Keratinocyte (primary cell): ENCODE measurements at regions not wholly inside any gene's neighbourhood (a gene's known extent, or its start where the extent isn't known, plus 50 kb on each side); places are given as distances from the start of the nearest gene placed in this dataset.

ENCODE experiments used
- DNase-seq: peaks from one replicate; pipeline ENCODE4 v3.0.0-alpha.2; 2011; ENCODE audit warnings: low read depth, missing footprints, low spot score
- FAIRE-seq: peaks from 2 replicates; lab custom pipeline; 2011; peaks lifted over from hg19 to GRCh38; lab: Jason Lieb, UNC
- H2AFZ ChIP-seq: 2 replicates; pipeline ENCODE4 v1.6.0; 2012; ENCODE audit warnings: low read length, control low read depth, inconsistent platforms; ENCODE audit not compliant: control insufficient read depth
- H3K27ac ChIP-seq: 2 replicates; pipeline ENCODE4 v1.5.1; 2011; ENCODE audit warnings: low read length; ENCODE audit not compliant: control insufficient read depth, insufficient read depth
- H3K27me3 ChIP-seq: 3 replicates; pipeline ENCODE4 v1.6.0; 2011; ENCODE audit warnings: low read length; ENCODE audit not compliant: control insufficient read depth, insufficient read depth; ENCODE audit errors: extremely low read depth
- H3K36me3 ChIP-seq, 2 experiments: 2 replicates in 1 of 2; 3 replicates in 1 of 2; pipeline ENCODE4 v1.5.1; 2011; ENCODE audit warnings: low read length in 2 of 2, mild to moderate bottlenecking in 1 of 2; ENCODE audit not compliant: control insufficient read depth in 2 of 2, insufficient read depth in 2 of 2; ENCODE audit errors: extremely low read depth in 1 of 2
- H3K4me1 ChIP-seq: 3 replicates; pipeline ENCODE4 v1.5.1; 2011; ENCODE audit warnings: low read length; ENCODE audit not compliant: control insufficient read depth, insufficient read depth; ENCODE audit errors: extremely low read depth
- H3K4me2 ChIP-seq: 3 replicates; pipeline ENCODE4 v1.6.0; 2011; ENCODE audit warnings: low read depth, low read length; ENCODE audit not compliant: control insufficient read depth, insufficient read depth; ENCODE audit errors: extremely low read depth
- H3K4me3 ChIP-seq, 3 experiments: fragments of 200-600 bp in 1 of 3; sonication (generic) in 1 of 3; 2 replicates in 2 of 3; 3 replicates in 1 of 3; pipeline ENCODE4 v1.5.1; 2011 to 2016; ENCODE audit warnings: low read length in 3 of 3, mild to moderate bottlenecking in 3 of 3, control low read depth in 2 of 3, inconsistent platforms in 1 of 3, low read depth in 1 of 3, mixed read lengths in 1 of 3, mixed run types in 1 of 3, moderate library complexity in 1 of 3; ENCODE audit not compliant: control insufficient read depth in 2 of 3, insufficient read depth in 2 of 3; ENCODE audit errors: extremely low read depth in 1 of 3
- H3K79me2 ChIP-seq: 2 replicates; pipeline ENCODE4 v1.6.0; 2012; ENCODE audit warnings: low read length; ENCODE audit not compliant: control insufficient read depth, insufficient read depth
- H3K9ac ChIP-seq: 3 replicates; pipeline ENCODE4 v1.6.0; 2011; ENCODE audit warnings: low read length; ENCODE audit not compliant: control insufficient read depth, insufficient read depth; ENCODE audit errors: extremely low read depth
- H3K9me1 ChIP-seq: 3 replicates; pipeline ENCODE4 v1.6.0; 2011; ENCODE audit warnings: low read length; ENCODE audit not compliant: control insufficient read depth, insufficient read depth; ENCODE audit errors: extremely low read depth
- H3K9me3 ChIP-seq: 2 replicates; pipeline ENCODE4 v1.5.1; 2012; ENCODE audit warnings: low read depth, low read length; ENCODE audit not compliant: control insufficient read depth
- H4K20me1 ChIP-seq: 3 replicates; pipeline ENCODE4 v1.6.0; 2011; ENCODE audit warnings: low read length; ENCODE audit not compliant: control insufficient read depth, insufficient read depth; ENCODE audit errors: extremely low read depth
- EZH2 ChIP-seq: IDR thresholded peaks from one replicate; pipeline ENCODE4 v1.6.1; 2012; ENCODE audit warnings: inconsistent platforms, mild to moderate bottlenecking, low read length, moderate library complexity
- dilution Hi-C: fragments of 300-500 bp; cut with MboI; formaldehyde crosslinking; loops from one replicate; pipeline ENCODE4 v1.7.0; 2020; ENCODE audit warnings: low sequenced_read_pairs; ENCODE audit not compliant: extremely low pct_ligation_motif_present
- TF ChIP-seq, protein P1 (sequence below), 3 experiments: IDR thresholded peaks in 1 of 3; conservative IDR thresholded peaks in 1 of 3; optimal IDR thresholded peaks in 1 of 3; 2 replicates in 2 of 3; 3 replicates in 1 of 3; pipeline versions ENCODE3 to v1.5.1; 2011; ENCODE audit warnings: low read length in 3 of 3, mild to moderate bottlenecking in 3 of 3, moderate library complexity in 2 of 3, control low read depth in 1 of 3, inconsistent platforms in 1 of 3; ENCODE audit not compliant: insufficient read depth in 2 of 3; ENCODE audit errors: extremely low read depth in 1 of 3

- H3K9ac ChIP-seq = no peak overlapping the region
- no peaks in the 10 kb centered on the region for H3K79me2 ChIP-seq
- dilution Hi-C loops = no loop called here
- DNase-seq (no peak), FAIRE-seq (no peak)
- H3K4me3 ChIP-seq = no peak overlapping the region
- TF ChIP-seq, protein P1, sequence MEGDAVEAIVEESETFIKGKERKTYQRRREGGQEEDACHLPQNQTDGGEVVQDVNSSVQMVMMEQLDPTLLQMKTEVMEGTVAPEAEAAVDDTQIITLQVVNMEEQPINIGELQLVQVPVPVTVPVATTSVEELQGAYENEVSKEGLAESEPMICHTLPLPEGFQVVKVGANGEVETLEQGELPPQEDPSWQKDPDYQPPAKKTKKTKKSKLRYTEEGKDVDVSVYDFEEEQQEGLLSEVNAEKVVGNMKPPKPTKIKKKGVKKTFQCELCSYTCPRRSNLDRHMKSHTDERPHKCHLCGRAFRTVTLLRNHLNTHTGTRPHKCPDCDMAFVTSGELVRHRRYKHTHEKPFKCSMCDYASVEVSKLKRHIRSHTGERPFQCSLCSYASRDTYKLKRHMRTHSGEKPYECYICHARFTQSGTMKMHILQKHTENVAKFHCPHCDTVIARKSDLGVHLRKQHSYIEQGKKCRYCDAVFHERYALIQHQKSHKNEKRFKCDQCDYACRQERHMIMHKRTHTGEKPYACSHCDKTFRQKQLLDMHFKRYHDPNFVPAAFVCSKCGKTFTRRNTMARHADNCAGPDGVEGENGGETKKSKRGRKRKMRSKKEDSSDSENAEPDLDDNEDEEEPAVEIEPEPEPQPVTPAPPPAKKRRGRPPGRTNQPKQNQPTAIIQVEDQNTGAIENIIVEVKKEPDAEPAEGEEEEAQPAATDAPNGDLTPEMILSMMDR (optimal IDR thresholded peaks at IDR 0.05 in 1 of 3, IDR thresholded peaks at IDR 0.05 in 1 of 3, conservative IDR thresholded peaks at IDR 0.05 in 1 of 3; ENCODE audit: extremely low read depth in 1 of 3, insufficient read depth in 2 of 3, low read length in 3 of 3) = no peak
- no peak for TF ChIP-seq EZH2
- H3K9me1 ChIP-seq = no peaks in the 10 kb centered on the region
- no peak overlapping the region for H3K4me2 ChIP-seq
- no peaks in the 10 kb centered on the region for H3K9me3 ChIP-seq
- H4K20me1 ChIP-seq = no peaks in the 10 kb centered on the region
- H3K27ac ChIP-seq = no peak overlapping the region
- H2AFZ ChIP-seq = no peak overlapping the region
- no peaks in the 10 kb centered on the region for H3K36me3 ChIP-seq
- no peaks in the 10 kb centered on the region for H3K27me3 ChIP-seq
- peaks cover 8% of the 10 kb centered on the region for H3K4me1 ChIP-seq
These were observed 178.1 kb upstream of the RUNX1 start for GRCh38 chr21:35226968-35227744.

DNA sequence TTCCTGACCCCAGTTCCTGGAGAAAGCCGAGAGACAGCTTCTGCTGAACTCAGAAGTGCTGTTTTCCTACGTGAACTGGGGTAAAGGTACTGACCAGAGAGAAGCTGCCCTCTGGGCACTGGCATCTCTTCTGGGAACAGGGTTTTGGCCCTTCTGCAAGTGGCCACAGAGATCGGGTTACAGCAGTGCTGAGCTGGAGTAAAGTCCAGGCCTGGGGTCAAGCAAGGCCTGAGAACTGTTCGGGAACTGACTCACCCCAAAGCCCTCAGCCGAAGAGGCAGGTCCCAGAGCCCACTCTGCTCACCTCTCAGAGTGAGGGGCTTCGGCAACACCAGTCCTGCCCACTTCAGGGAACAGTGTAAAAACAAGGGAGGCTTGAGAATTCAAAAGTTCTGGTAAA lies 177.2 kb upstream of the RUNX1 start:
- H2AFZ ChIP-seq = no peak overlapping the region
- FAIRE-seq (no peak), DNase-seq (no peak)
- no peaks in the 10 kb centered on the region for H3K9me1 ChIP-seq
- H3K9ac ChIP-seq = no peak overlapping the region
- H3K36me3 ChIP-seq = no peaks in the 10 kb centered on the region
- no peaks in the 10 kb centered on the region for H3K79me2 ChIP-seq
- H3K27ac ChIP-seq = no peak overlapping the region
- dilution Hi-C loops = no loop called here
- H4K20me1 ChIP-seq = no peaks in the 10 kb centered on the region
- H3K27me3 ChIP-seq = no peaks in the 10 kb centered on the region
- no peaks in the 10 kb centered on the region for H3K9me3 ChIP-seq
- H3K4me3 ChIP-seq = no peak overlapping the region
- no peak overlapping the region for H3K4me2 ChIP-seq
- H3K4me1 ChIP-seq = peaks cover 8% of the 10 kb centered on the region
- no peak for TF ChIP-seq EZH2

- H3K27me3 ChIP-seq = no peaks in the 10 kb centered on the region
- no peak overlapping the region for H3K4me3 ChIP-seq
- no peak for TF ChIP-seq EZH2
- TF ChIP-seq, protein P1 (optimal IDR thresholded peaks at IDR 0.05 in 1 of 3, IDR thresholded peaks at IDR 0.05 in 1 of 3, conservative IDR thresholded peaks at IDR 0.05 in 1 of 3; ENCODE audit: extremely low read depth in 1 of 3, insufficient read depth in 2 of 3, low read length in 3 of 3) = no peak
- no peaks in the 10 kb centered on the region for H3K9me3 ChIP-seq
- no peaks in the 10 kb centered on the region for H3K36me3 ChIP-seq
- H3K27ac ChIP-seq = no peak overlapping the region
- no peak overlapping the region for H3K9ac ChIP-seq
- peaks cover 3% of the 10 kb centered on the region for H3K4me1 ChIP-seq
- H3K79me2 ChIP-seq = no peaks in the 10 kb centered on the region
- H4K20me1 ChIP-seq = no peaks in the 10 kb centered on the region
- no peak overlapping the region for H2AFZ ChIP-seq
- H3K9me1 ChIP-seq = no peaks in the 10 kb centered on the region
- no peak for DNase-seq
- dilution Hi-C loops = no loop called here
- H3K4me2 ChIP-seq = no peak overlapping the region
- FAIRE-seq = no peak
These were observed 176.5 kb upstream of the RUNX1 start for GRCh38 chr21:35225573-35225972.
